ENCODE measurements at regions not wholly inside any gene's neighbourhood (a gene's known extent, or its start where the extent isn't known, plus 50 kb on each side); places are given as distances from the start of the nearest gene placed in this dataset.

DNA sequence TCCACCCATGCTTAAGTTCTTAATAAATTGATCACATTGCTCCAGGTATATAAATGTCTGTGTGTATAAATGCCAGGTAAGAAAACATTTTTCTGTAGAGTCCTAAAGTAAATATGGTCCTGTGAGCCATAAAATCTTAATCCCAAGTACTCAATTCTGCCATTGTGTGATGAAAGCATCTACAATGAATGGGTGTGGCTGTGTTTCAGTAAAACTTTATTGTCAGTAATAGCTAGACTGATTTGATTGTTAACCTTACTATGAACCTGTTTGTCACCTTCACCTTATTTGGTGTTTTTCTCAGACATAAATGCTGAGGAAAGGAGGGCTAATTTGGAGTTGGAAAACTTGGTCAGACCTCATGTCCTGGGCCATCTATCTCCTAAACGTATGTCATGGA lies 683.5 kb upstream of the GRM7 start:
- H3K36me3 Mint-ChIP-seq (ENCODE audit: low read depth), result no peaks in the 10 kb centered on the region
- no peak for DNase-seq
- no peak overlapping the region for H3K27ac Mint-ChIP-seq
- no peaks in the 10 kb centered on the region for H3K27me3 Mint-ChIP-seq
- CTCF ChIA-PET, result no interaction called here
- H3K4me3 Mint-ChIP-seq, result no peak overlapping the region
- no peaks in the 10 kb centered on the region for H3K4me1 Mint-ChIP-seq
- POLR2A ChIA-PET, result no interaction called here
- H3K9me3 Mint-ChIP-seq, result peaks cover 11% of the 10 kb centered on the region

DNA sequence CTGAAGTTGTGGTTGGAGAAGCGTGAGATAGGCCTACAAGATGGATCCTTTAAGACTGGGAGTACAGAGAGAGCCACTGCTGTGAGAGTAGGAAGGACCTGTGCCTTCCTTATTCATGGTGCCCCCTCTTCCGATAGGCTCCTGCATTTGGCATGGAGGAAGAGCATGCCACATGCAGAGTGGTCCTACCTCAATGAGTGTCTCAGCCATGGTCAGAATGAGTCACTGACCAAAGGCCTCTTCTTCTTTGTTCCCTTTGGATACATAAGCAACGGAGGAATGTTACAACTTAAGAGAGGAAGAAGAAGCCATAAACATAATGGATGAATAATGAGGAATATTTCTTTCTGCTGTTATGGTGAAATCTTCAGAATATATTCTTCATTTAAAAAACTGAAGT lies 681.2 kb upstream of the GRM7 start:
- no peaks in the 10 kb centered on the region for H3K4me1 Mint-ChIP-seq
- no peaks in the 10 kb centered on the region for H3K36me3 Mint-ChIP-seq (ENCODE audit: low read depth)
- no peak for DNase-seq
- no peaks in the 10 kb centered on the region for H3K27me3 Mint-ChIP-seq
- POLR2A ChIA-PET, result no interaction called here
- H3K4me3 Mint-ChIP-seq, result no peak overlapping the region
- peaks cover 10% of the 10 kb centered on the region for H3K9me3 Mint-ChIP-seq
- H3K27ac Mint-ChIP-seq, result no peak overlapping the region
- CTCF ChIA-PET, result no interaction called here

DNA sequence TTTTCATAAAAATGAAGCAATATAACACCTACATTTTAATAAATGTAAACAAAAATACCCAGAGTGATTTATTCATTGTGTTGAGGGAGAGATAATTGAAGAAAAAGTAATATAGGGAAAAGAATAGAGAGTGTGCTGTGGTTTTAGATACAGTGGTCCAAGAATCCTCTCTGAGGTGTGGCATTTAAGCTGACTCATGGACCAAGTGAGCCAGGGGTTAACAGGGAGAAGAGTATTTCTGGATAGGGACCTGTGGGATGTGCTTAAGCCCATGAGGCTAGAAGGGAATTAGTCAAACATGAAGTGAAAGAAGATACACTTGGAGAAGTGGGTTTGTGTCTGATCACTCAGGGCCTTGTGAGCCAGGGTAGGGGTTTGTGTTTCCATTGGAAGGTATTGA lies 680.7 kb upstream of the GRM7 start:
- no peaks in the 10 kb centered on the region for H3K36me3 Mint-ChIP-seq (ENCODE audit: low read depth)
- POLR2A ChIA-PET, result no interaction called here
- no peak overlapping the region for H3K4me3 Mint-ChIP-seq
- no peak for DNase-seq
- H3K4me1 Mint-ChIP-seq, result no peaks in the 10 kb centered on the region
- H3K9me3 Mint-ChIP-seq, result peaks cover 10% of the 10 kb centered on the region
- no peaks in the 10 kb centered on the region for H3K27me3 Mint-ChIP-seq
- CTCF ChIA-PET, result no interaction called here
- no peak overlapping the region for H3K27ac Mint-ChIP-seq

DNA sequence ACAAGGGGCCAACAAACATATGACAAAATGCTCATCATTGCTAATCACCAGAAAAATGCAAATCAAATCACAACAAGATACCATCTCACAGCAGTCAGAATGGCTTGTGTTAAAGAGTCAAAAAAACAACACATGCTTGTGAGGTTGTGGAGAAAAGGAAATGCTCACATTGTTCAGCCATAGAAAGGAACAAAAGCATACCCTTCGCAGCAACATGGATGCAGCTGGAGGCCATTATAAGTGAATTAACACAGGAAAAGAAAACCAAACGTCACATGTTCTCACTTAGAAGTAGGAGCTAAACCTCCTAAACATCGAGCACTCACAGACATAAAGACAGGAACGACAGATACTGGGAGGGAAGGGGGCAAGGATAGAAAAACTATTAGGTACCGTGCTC lies 678.4 kb upstream of the GRM7 start:
- ChIA-PET CTCF (no interaction called here), POLR2A (no interaction called here)
- Mint-ChIP-seq H3K9me3 (peaks cover 10% of the 10 kb centered on the region), H3K36me3 (ENCODE audit: low read depth) (no peaks in the 10 kb centered on the region), H3K27me3 (no peaks in the 10 kb centered on the region), H3K4me3 (no peak overlapping the region), H3K4me1 (no peaks in the 10 kb centered on the region), H3K27ac (no peak overlapping the region)
- no peak for DNase-seq

DNA sequence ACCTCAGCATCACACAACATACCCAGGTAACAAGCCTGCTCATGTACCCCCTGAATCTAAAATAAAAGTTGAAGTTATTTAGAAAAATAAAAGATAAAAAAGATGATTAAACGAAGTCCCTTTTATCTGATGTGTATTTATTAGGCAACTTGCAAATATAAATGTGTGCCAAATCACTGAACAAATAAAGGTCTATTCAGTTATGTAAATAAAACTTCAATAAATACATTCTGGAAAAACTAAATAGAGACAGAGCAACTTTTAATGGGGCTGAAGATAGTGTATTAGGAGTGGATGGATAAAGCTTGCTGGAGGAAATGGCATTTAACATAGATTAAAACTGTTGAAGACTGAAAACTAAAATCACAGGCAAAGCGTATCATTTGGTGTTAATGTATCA lies 678.0 kb upstream of the GRM7 start:
- H3K4me3 Mint-ChIP-seq, result no peak overlapping the region
- DNase-seq, result no peak
- H3K9me3 Mint-ChIP-seq, result peaks cover 11% of the 10 kb centered on the region
- ChIA-PET CTCF (no interaction called here), POLR2A (no interaction called here)
- H3K27ac Mint-ChIP-seq, result no peak overlapping the region
- no peaks in the 10 kb centered on the region for H3K36me3 Mint-ChIP-seq (ENCODE audit: low read depth)
- H3K4me1 Mint-ChIP-seq, result no peaks in the 10 kb centered on the region
- no peaks in the 10 kb centered on the region for H3K27me3 Mint-ChIP-seq

DNA sequence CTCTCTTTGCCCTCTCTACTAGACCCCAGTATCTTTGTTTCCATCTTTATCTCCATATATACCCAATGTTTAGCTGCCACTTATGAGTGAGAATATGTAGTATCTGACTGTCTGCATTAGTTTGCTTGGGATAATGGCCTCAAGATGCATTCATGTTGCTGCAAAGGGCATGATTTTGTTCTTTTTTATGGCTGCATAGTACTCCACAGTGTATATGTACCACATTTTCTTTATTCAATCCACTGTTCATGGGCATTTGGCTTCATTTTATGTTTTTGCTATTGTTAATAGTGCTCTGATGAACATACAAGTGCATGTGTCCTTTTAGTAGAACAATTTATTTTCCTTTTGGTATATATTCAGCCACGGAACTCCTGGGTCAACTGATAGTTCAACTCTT lies 671.5 kb upstream of the GRM7 start:
- Mint-ChIP-seq H3K9me3 (peaks cover 6% of the 10 kb centered on the region), H3K4me1 (no peaks in the 10 kb centered on the region), H3K27me3 (no peaks in the 10 kb centered on the region), H3K4me3 (no peak overlapping the region), H3K27ac (no peak overlapping the region), H3K36me3 (ENCODE audit: low read depth) (no peaks in the 10 kb centered on the region)
- POLR2A ChIA-PET, result no interaction called here
- DNase-seq, result no peak
- CTCF ChIA-PET, result no interaction called here

DNA sequence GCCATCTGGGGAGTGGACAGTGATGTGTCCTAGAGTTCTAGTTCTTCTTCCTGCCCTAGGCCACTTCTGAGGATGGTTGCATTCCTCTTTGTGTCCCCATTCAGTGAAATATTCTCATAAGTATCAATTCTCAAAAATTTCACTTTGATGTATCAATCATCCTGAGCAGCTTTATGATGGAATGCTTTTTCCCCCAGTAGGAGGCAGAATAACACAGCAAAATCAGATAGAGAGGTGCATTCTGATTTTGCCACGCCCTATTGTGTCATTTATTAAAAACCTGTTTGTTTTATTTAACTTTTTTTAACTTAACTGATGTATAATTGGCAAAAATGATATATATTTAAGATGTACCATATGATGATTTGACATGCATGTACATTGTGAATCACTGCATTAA lies 656.0 kb upstream of the GRM7 start:
- DNase-seq, result no peak
- H3K4me3 Mint-ChIP-seq, result no peak overlapping the region
- POLR2A ChIA-PET, result no interaction called here
- no peaks in the 10 kb centered on the region for H3K36me3 Mint-ChIP-seq (ENCODE audit: low read depth)
- no peak overlapping the region for H3K27ac Mint-ChIP-seq
- H3K9me3 Mint-ChIP-seq, result peaks cover 5% of the 10 kb centered on the region
- CTCF ChIA-PET, result no interaction called here
- no peaks in the 10 kb centered on the region for H3K27me3 Mint-ChIP-seq
- no peaks in the 10 kb centered on the region for H3K4me1 Mint-ChIP-seq

DNA sequence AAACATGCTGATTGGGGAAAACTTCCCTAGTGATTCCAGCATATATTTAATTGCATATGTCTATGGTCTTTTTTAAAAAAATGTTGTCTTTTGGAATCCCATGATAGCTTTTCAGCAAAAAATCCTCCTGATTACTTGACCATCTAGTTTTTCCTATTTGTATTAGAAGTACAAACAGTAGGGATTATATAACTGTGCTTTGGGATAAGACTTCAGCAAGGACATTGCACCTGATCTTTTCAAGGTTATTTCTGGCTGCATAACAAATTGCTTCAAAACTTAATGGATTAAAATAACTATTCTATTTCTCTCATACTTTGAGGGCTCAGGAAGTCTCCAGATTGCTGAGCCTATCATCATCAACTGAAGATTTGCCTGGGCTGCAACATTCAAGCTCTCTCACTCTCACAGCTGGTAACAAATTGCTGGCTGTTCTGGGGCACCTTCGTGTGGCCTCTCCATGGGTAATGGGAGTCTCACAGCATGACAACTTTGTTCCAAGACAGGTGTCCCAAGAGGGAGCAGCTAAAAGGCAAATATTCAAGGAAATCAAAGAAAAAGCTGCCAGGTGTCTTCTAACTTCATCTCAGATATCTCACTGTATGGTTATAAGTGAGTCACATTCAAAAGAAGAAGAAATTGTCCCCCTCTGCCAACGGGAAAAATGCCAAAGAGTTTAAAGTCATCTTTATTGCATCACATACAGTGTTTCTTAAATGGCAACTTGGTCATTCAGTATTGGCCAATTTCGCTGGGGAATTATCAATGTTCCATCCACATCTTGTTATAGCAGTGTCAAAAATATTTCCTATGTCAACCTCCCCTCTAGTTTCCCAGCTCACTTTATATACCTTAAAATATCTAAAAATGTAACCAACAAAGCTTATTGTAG lies 644.5 kb upstream of the GRM7 start:
- H3K4me1 Mint-ChIP-seq, result no peaks in the 10 kb centered on the region
- peaks cover 5% of the 10 kb centered on the region for H3K9me3 Mint-ChIP-seq
- H3K36me3 Mint-ChIP-seq (ENCODE audit: low read depth), result no peaks in the 10 kb centered on the region
- no peaks in the 10 kb centered on the region for H3K27me3 Mint-ChIP-seq
- POLR2A ChIA-PET, result no interaction called here
- DNase-seq, result no peak
- CTCF ChIA-PET, result no interaction called here
- no peak overlapping the region for H3K27ac Mint-ChIP-seq
- H3K4me3 Mint-ChIP-seq, result no peak overlapping the region

DNA sequence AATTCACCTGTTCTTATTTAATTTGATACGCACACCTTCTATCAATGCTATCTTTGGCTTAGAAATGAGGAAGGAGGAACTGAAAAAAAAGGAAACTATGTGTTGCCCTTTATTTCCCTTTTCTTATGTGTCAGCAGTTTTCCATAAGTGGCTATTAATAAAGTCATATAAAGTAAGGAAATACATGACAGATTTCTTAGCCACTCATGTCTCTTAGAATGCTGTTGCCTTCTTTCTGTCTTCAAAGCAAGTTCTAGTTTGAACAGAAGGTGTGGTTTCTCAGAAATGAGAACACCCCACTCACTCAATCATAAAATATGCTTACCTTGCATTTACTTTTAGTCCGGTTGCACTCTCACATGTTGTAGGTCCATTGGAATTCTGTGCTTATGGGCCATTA lies 640.5 kb upstream of the GRM7 start:
- CTCF ChIA-PET, result no interaction called here
- no peak for DNase-seq
- POLR2A ChIA-PET, result no interaction called here
- H3K27me3 Mint-ChIP-seq, result no peaks in the 10 kb centered on the region
- no peaks in the 10 kb centered on the region for H3K4me1 Mint-ChIP-seq
- no peak overlapping the region for H3K27ac Mint-ChIP-seq
- H3K4me3 Mint-ChIP-seq, result no peak overlapping the region
- no peaks in the 10 kb centered on the region for H3K36me3 Mint-ChIP-seq (ENCODE audit: low read depth)
- peaks cover 8% of the 10 kb centered on the region for H3K9me3 Mint-ChIP-seq

DNA sequence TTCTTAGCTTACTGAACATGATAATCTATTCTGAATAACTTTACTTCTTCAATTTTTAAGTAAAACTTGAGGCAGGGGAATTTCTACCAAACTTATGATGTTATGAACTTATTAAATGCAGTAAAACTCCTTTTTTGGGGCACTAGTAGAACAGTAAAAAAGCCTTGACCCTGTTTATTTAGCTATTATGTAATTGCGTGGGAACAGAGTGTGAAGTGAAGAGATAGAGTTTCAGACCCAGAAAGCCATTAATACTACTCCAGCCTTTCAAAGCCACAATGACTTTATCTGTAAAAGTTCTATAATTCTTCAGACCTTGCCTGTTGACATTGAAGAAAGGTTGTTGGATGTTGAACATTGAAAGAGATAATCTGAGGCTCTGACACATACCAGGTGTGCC lies 638.8 kb upstream of the GRM7 start:
- Mint-ChIP-seq H3K27me3 (no peaks in the 10 kb centered on the region), H3K4me1 (no peaks in the 10 kb centered on the region), H3K36me3 (ENCODE audit: low read depth) (no peaks in the 10 kb centered on the region), H3K9me3 (peaks cover 11% of the 10 kb centered on the region), H3K4me3 (no peak overlapping the region), H3K27ac (no peak overlapping the region)
- POLR2A ChIA-PET, result no interaction called here
- DNase-seq, result no peak
- CTCF ChIA-PET, result no interaction called here

DNA sequence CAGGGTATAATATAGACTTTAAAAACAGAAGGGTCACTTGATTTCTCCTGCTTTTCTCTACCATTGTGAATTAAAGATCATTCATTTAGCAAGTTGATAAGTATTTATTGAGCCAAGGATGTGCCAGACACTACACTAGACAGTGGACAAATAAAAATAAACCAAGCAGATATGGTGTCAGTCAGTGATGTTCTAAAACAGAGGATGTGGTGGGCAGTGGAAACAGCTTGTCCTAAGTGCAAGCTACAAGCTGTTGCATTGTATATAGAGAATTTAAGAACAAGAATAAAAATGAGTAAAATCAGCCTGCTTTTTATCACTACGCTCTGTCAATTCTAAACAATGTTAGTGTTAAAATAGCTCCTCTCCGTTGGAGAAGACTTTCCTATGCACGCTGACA lies 637.3 kb upstream of the GRM7 start:
- no peak overlapping the region for H3K4me3 Mint-ChIP-seq
- peaks cover 9% of the 10 kb centered on the region for H3K9me3 Mint-ChIP-seq
- POLR2A ChIA-PET, result no interaction called here
- CTCF ChIA-PET, result no interaction called here
- H3K4me1 Mint-ChIP-seq, result no peaks in the 10 kb centered on the region
- no peak overlapping the region for H3K27ac Mint-ChIP-seq
- no peaks in the 10 kb centered on the region for H3K27me3 Mint-ChIP-seq
- H3K36me3 Mint-ChIP-seq (ENCODE audit: low read depth), result no peaks in the 10 kb centered on the region
- DNase-seq, result no peak

DNA sequence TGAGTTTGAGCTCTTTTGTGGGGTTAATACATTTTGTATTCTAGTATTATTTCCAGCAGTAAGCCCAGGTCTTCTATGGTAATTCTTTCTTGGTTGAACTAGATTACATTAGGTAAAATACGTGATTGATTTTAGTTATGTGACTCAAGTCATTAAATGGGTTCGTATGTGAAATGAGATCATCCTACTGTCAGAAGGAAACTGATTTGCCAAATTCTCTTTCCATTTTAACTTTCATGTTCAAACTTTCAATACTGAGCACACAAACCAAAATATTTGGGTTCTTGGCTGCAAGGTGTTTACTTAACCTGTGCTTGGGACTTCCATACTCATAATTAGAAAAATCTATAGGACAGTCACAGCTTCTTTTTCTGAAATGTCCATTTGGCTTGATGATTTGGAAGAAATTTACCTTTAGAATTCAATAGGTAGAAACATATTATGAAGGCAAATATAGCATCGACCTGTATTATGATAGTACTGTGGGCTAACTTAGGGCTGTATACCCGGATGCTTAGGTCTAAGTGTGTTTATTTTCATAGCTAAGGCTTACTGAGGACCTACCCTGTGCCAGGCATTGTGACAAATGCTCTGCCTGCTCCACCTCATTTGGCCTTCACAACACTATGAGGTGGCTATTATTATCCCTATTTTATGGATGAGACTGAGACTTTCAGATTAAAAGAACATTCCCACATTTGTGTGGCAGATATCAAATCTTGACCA lies 631.8 kb upstream of the GRM7 start:
- ChIA-PET CTCF (no interaction called here), POLR2A (no interaction called here)
- Mint-ChIP-seq H3K27ac (no peak overlapping the region), H3K36me3 (ENCODE audit: low read depth) (no peaks in the 10 kb centered on the region), H3K4me3 (no peak overlapping the region), H3K27me3 (no peaks in the 10 kb centered on the region), H3K9me3 (peaks cover 16% of the 10 kb centered on the region), H3K4me1 (no peaks in the 10 kb centered on the region)
- DNase-seq, result no peak

DNA sequence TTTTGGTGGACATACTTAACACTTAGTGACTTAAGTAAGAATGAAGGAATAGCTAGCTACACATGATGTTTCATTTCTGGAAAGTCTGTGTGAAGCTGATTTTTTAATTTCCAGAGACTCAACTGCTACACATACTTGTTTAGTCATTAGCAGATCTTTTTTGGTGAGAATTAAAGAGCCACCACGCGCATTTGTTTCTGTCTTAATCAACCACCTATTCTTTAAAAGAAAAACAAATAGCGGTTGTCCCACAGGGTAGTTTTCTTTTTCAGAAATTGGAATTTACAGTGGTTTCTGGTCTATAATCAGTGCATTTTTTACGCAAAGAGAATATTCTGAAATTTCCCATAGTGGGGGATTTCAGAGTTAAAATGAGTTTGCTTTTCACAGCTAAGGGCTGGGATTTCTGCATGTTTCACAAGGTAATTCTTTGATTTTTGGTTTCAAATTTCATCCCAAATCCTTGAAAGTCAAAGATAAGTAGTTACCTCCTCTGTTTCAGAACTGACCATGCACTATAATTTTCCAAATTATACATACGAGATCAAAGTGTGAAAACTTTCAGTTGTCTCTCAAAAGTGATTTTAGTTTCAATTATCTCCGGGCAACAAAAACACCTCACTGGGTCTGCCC lies 631.0 kb upstream of the GRM7 start:
- no peaks in the 10 kb centered on the region for H3K27me3 Mint-ChIP-seq
- no peak for DNase-seq
- H3K9me3 Mint-ChIP-seq, result peaks cover 13% of the 10 kb centered on the region
- H3K36me3 Mint-ChIP-seq (ENCODE audit: low read depth), result no peaks in the 10 kb centered on the region
- CTCF ChIA-PET, result no interaction called here
- no peak overlapping the region for H3K4me3 Mint-ChIP-seq
- POLR2A ChIA-PET, result no interaction called here
- H3K27ac Mint-ChIP-seq, result no peak overlapping the region
- no peaks in the 10 kb centered on the region for H3K4me1 Mint-ChIP-seq

DNA sequence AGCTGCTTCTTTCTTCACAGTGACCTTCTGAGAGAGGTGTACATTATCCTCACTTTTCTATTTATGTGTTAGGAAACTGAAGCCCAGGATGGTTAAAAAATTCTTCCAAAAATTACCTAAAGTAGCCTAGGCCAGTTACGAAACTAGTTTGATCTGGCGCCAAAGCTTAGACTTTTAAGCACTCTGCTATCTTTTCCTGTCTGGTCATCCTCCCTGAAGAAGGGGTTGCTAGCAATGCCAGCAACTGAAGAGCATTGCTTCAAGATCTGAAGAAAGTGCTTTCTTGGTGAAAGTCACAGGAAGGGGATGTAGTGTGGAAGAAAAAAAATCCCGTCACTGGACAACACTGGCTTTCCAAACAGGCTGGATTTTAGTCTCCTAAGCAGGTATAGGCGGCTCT lies 618.8 kb upstream of the GRM7 start:
- Mint-ChIP-seq H3K36me3 (ENCODE audit: low read depth) (no peaks in the 10 kb centered on the region), H3K27ac (no peak overlapping the region), H3K9me3 (peaks cover 6% of the 10 kb centered on the region), H3K4me3 (no peak overlapping the region), H3K27me3 (no peaks in the 10 kb centered on the region), H3K4me1 (no peaks in the 10 kb centered on the region)
- ChIA-PET POLR2A (no interaction called here), CTCF (no interaction called here)
- DNase-seq, result no peak
